NCI-H510A (cell line): ENCODE measurements at regions not wholly inside any gene's neighbourhood (a gene's known extent, or its start where the extent isn't known, plus 50 kb on each side); places are given as distances from the start of the nearest gene placed in this dataset.

Experiments used
- DNase-seq: peaks from one replicate; lab custom pipeline; 2025; lab: John Stamatoyannopoulos, UW

GRCh38 chr3:194973366-194974000, 287.8 kb downstream of the FAM43A start:
- DNase-seq, result no peak

- DNase-seq, result no peak
Measured at GRCh38 chr3:194974468-194975135, 288.9 kb downstream of the FAM43A start.

GRCh38 chr3:194976049-194976451, 290.4 kb downstream of the FAM43A start:
- no peak for DNase-seq

- no peak for DNase-seq
Measured at GRCh38 chr3:194976874-194977273, 291.2 kb downstream of the FAM43A start.

- DNase-seq, result no peak
Measured at GRCh38 chr3:194977356-194977755, 291.7 kb downstream of the FAM43A start.

GRCh38 chr3:194979173-194979572, 291.8 kb downstream of the XXYLT1 start:
- no peak for DNase-seq

- no peak for DNase-seq
Measured at GRCh38 chr3:194982472-194982871, 288.5 kb downstream of the XXYLT1 start.

GRCh38 chr3:194983121-194983520, 287.8 kb downstream of the XXYLT1 start:
- DNase-seq, result no peak

GRCh38 chr3:194983620-194984019, 287.3 kb downstream of the XXYLT1 start:
- no peak for DNase-seq

- DNase-seq, result no peak
Measured at GRCh38 chr3:194984066-194984465, 286.9 kb downstream of the XXYLT1 start.

- DNase-seq, result no peak
Measured at GRCh38 chr3:194984622-194985021, 286.3 kb downstream of the XXYLT1 start.

- DNase-seq, result peak; percentile 26
Measured at GRCh38 chr3:194985031-194985578, 285.9 kb downstream of the XXYLT1 start.

GRCh38 chr3:194986208-194987043, 284.5 kb downstream of the XXYLT1 start:
- no peak for DNase-seq

- DNase-seq, result no peak
Measured at GRCh38 chr3:194987571-194988494, 283.1 kb downstream of the XXYLT1 start.

GRCh38 chr3:194988495-194989165, 282.3 kb downstream of the XXYLT1 start:
- DNase-seq, result no peak

GRCh38 chr3:194989241-194989640, 281.7 kb downstream of the XXYLT1 start:
- DNase-seq, result no peak

- no peak for DNase-seq
Measured at GRCh38 chr3:194990454-194991337, 280.3 kb downstream of the XXYLT1 start.

GRCh38 chr3:194991338-194991654, 279.7 kb downstream of the XXYLT1 start:
- DNase-seq, result no peak

- DNase-seq, result no peak
Measured at GRCh38 chr3:194993896-194994295, 277.1 kb downstream of the XXYLT1 start.

- DNase-seq, result no peak
Measured at GRCh38 chr3:194994551-194994981, 276.4 kb downstream of the XXYLT1 start.
